WTC11 (cell line): ENCODE measurements at regions not wholly inside any gene's neighbourhood (a gene's known extent, or its start where the extent isn't known, plus 50 kb on each side); places are given as distances from the start of the nearest gene placed in this dataset.

Experiments
- ATAC-seq: fragments of 200-7000 bp; cut with Tn5 transposase; 2 replicates; pipeline ENCODE4 v1.10.0; 2021; ENCODE audit warnings: mild to moderate bottlenecking, moderate library complexity
- CTCF ChIA-PET: fragments of 300-600 bp; sonication (Branson Sonifier 250); formaldehyde crosslinking; loops from one replicate; lab custom pipeline; 2021; ENCODE audit warnings: antibody characterized with exemption; lab: Charles Lee
- POLR2A ChIA-PET: fragments of 350-600 bp; sonication (Branson Sonifier 250); formaldehyde crosslinking; loops from one replicate; lab custom pipeline; 2021; ENCODE audit warnings: antibody characterized with exemption; lab: Charles Lee
- DNase-seq: peaks from one replicate; pipeline ENCODE4 v3.0.0; 2021; ENCODE audit warnings: low spot score
- H3K27ac Mint-ChIP-seq: 2 replicates; pipeline ENCODE4 v1.8.0; 2021; ENCODE audit warnings: mixed read lengths
- H3K27me3 Mint-ChIP-seq: 2 replicates; pipeline ENCODE4 v1.8.0; 2021; ENCODE audit warnings: low read depth, mild to moderate bottlenecking, moderate library complexity, mixed read lengths
- H3K36me3 Mint-ChIP-seq: 2 replicates; pipeline ENCODE4 v1.8.0; 2021; ENCODE audit warnings: mixed read lengths
- H3K4me1 Mint-ChIP-seq: 2 replicates; pipeline ENCODE4 v1.8.0; 2022; ENCODE audit warnings: mixed read lengths
- H3K4me3 Mint-ChIP-seq: 2 replicates; pipeline ENCODE4 v1.8.0; 2021; ENCODE audit warnings: mild to moderate bottlenecking, moderate library complexity, mixed read lengths
- H3K9me3 Mint-ChIP-seq: 2 replicates; pipeline ENCODE4 v1.8.0; 2021; ENCODE audit warnings: mixed read lengths
- ELF4 ChIP-seq: sonication (generic); formaldehyde crosslinking; IDR thresholded peaks from 2 replicates; pipeline ENCODE4 v1.8.1; 2022; ENCODE audit warnings: low read depth, mild to moderate bottlenecking, moderate library complexity, missing genetic modification reagents
- HMGA2 ChIP-seq: fragments of 250-450 bp; sonication (Bioruptor Pico); IDR thresholded peaks from 2 replicates; pipeline ENCODE4 v1.4.0; 2021; ENCODE audit warnings: mild to moderate bottlenecking, moderate library complexity
- IRF2 ChIP-seq: sonication (generic); formaldehyde crosslinking; IDR thresholded peaks from 2 replicates; pipeline ENCODE4 v1.8.0; 2022; ENCODE audit warnings: low read depth, missing genetic modification reagents, borderline replicate concordance
- JUN ChIP-seq: sonication (generic); formaldehyde crosslinking; IDR thresholded peaks from 2 replicates; pipeline ENCODE4 v1.8.0; 2023; ENCODE audit warnings: mild to moderate bottlenecking, missing genetic modification reagents
- NFE2L1 ChIP-seq: sonication (generic); formaldehyde crosslinking; IDR thresholded peaks from 2 replicates; pipeline ENCODE4 v1.8.1; 2023; ENCODE audit warnings: missing genetic modification reagents
- OVOL2 ChIP-seq: fragments of 250-450 bp; sonication (Bioruptor Pico); IDR thresholded peaks from 2 replicates; pipeline ENCODE4 v1.9.0; 2021; ENCODE audit warnings: mild to moderate bottlenecking, borderline replicate concordance
- PRRX2 ChIP-seq: fragments of 250-450 bp; sonication (Bioruptor Pico); IDR thresholded peaks from 2 replicates; pipeline ENCODE4 v1.8.0; 2021; ENCODE audit warnings: mild to moderate bottlenecking
- RELA ChIP-seq: sonication (generic); formaldehyde crosslinking; IDR thresholded peaks from 2 replicates; pipeline ENCODE4 v1.8.1; 2022; ENCODE audit warnings: missing genetic modification reagents, mild to moderate bottlenecking, borderline replicate concordance
- SP1 ChIP-seq: sonication (generic); formaldehyde crosslinking; conservative IDR thresholded peaks from 2 replicates; pipeline ENCODE4 v1.8.1; 2022; ENCODE audit warnings: missing genetic modification reagents
- ZBTB21 ChIP-seq: sonication (generic); formaldehyde crosslinking; IDR thresholded peaks from 2 replicates; pipeline ENCODE4 v1.8.1; 2023; ENCODE audit warnings: mild to moderate bottlenecking, missing genetic modification reagents, borderline replicate concordance
- ZNF416 ChIP-seq: fragments of 250-450 bp; sonication (Bioruptor Pico); IDR thresholded peaks from 2 replicates; pipeline ENCODE4 v1.9.0; 2021; ENCODE audit warnings: mild to moderate bottlenecking, inconsistent platforms
- ZNF425 ChIP-seq: fragments of 250-450 bp; sonication (Bioruptor Pico); conservative IDR thresholded peaks from 2 replicates; pipeline ENCODE4 v1.9.0; 2021; ENCODE audit warnings: mild to moderate bottlenecking
- ZNF671 ChIP-seq: fragments of 250-450 bp; sonication (Bioruptor Pico); IDR thresholded peaks from 2 replicates; pipeline ENCODE4 v1.8.0; 2021; ENCODE audit warnings: mild to moderate bottlenecking
- ZSCAN18 ChIP-seq: fragments of 250-450 bp; sonication (Bioruptor Pico); IDR thresholded peaks from 2 replicates; pipeline ENCODE4 v2.1.2; 2022; ENCODE audit warnings: mild to moderate bottlenecking, moderate library complexity
- TF ChIP-seq, protein P1 (sequence below): sonication (generic); formaldehyde crosslinking; IDR thresholded peaks from 2 replicates; pipeline ENCODE4 v1.8.0; 2023; ENCODE audit warnings: mild to moderate bottlenecking, missing genetic modification reagents
- TF ChIP-seq, protein P2 (sequence below): sonication (generic); formaldehyde crosslinking; IDR thresholded peaks from 2 replicates; pipeline ENCODE4 v1.8.1; 2022; ENCODE audit warnings: low read depth, missing genetic modification reagents, borderline replicate concordance

- ChIA-PET CTCF (no interaction called here), POLR2A (no interaction called here)
- ATAC-seq, result no peak
- Mint-ChIP-seq H3K27me3 (no peaks in the 10 kb centered on the region), H3K9me3 (peaks cover 10% of the 10 kb centered on the region), H3K27ac (no peak overlapping the region), H3K4me1 (no peaks in the 10 kb centered on the region), H3K4me3 (no peak overlapping the region), H3K36me3 (peaks cover 3% of the 10 kb centered on the region)
- TF ChIP-seq, protein P1, sequence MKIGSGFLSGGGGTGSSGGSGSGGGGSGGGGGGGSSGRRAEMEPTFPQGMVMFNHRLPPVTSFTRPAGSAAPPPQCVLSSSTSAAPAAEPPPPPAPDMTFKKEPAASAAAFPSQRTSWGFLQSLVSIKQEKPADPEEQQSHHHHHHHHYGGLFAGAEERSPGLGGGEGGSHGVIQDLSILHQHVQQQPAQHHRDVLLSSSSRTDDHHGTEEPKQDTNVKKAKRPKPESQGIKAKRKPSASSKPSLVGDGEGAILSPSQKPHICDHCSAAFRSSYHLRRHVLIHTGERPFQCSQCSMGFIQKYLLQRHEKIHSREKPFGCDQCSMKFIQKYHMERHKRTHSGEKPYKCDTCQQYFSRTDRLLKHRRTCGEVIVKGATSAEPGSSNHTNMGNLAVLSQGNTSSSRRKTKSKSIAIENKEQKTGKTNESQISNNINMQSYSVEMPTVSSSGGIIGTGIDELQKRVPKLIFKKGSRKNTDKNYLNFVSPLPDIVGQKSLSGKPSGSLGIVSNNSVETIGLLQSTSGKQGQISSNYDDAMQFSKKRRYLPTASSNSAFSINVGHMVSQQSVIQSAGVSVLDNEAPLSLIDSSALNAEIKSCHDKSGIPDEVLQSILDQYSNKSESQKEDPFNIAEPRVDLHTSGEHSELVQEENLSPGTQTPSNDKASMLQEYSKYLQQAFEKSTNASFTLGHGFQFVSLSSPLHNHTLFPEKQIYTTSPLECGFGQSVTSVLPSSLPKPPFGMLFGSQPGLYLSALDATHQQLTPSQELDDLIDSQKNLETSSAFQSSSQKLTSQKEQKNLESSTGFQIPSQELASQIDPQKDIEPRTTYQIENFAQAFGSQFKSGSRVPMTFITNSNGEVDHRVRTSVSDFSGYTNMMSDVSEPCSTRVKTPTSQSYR (CRISPR knock-in tag), result no peak
- TF ChIP-seq PRRX2 (CRISPR knock-in tag) (no peak), RELA (no peak), ZNF671 (CRISPR knock-in tag) (no peak), ZBTB21 (no peak), ELF4 (CRISPR knock-in tag) (no peak), SP1 (CRISPR knock-in tag) (no peak), JUN (CRISPR knock-in tag) (no peak), ZNF416 (no peak), NFE2L1 (CRISPR knock-in tag) (no peak), IRF2 (CRISPR knock-in tag) (no peak), HMGA2 (no peak)
- TF ChIP-seq, protein P2, sequence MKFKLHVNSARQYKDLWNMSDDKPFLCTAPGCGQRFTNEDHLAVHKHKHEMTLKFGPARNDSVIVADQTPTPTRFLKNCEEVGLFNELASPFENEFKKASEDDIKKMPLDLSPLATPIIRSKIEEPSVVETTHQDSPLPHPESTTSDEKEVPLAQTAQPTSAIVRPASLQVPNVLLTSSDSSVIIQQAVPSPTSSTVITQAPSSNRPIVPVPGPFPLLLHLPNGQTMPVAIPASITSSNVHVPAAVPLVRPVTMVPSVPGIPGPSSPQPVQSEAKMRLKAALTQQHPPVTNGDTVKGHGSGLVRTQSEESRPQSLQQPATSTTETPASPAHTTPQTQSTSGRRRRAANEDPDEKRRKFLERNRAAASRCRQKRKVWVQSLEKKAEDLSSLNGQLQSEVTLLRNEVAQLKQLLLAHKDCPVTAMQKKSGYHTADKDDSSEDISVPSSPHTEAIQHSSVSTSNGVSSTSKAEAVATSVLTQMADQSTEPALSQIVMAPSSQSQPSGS (CRISPR knock-in tag), result no peak
- DNase-seq, result no peak
Measured at GRCh38 chr16:64416216-64417005, 705.5 kb downstream of the CDH11 start.

DNA sequence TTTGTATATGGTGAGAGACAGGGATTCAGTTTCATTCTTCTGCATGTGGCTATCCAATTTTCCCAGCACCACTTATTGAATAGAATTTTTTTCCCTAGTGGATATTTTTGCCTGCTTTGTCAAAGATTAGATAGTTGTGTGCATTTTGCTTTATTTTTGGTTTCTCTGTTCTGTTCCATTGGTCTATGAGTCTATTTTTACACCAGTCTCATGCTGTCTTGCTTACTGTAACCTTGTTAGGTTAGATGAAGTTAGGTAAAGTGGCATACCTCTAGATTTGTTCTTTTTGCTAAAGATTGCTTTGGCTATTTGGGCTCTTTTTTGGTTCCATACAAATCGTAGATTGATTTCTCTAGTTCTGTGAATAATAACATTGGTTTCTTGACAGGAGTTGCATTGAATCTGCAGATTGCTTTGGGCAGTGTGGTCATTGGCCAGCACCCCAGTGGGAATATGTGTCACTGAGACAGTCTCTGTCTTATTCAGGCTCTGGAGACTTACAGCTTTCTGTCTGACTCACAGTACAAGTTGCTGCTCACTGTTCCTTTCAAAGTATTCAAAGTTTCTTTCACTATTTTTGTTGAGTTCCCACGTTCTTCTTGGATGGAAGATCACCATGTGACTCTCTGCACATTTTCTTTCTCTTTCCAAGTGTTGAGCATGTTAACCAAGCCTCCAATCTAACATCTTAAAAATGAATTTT is 709.1 kb downstream of the CDH11 start:
- Mint-ChIP-seq H3K27ac (no peak overlapping the region), H3K4me3 (no peak overlapping the region), H3K9me3 (0 out of 2 replicates have a peak, but pooled peaks cover 3% of the 10 kb centered on the region), H3K27me3 (no peaks in the 10 kb centered on the region), H3K4me1 (peaks cover 3% of the 10 kb centered on the region; the same call in 1 of the 2 replicates), H3K36me3 (no peaks in the 10 kb centered on the region)
- CTCF ChIA-PET, result no interaction called here
- POLR2A ChIA-PET, result no interaction called here
- no peak for DNase-seq
- no peak for ATAC-seq
- no peak for TF ChIP-seq ZNF425
- TF ChIP-seq ZSCAN18, result no peak
- no peak for TF ChIP-seq OVOL2 (CRISPR knock-in tag)
